Fibroblast of lung (primary cell): ENCODE measurements at regions not wholly inside any gene's neighbourhood (a gene's known extent, or its start where the extent isn't known, plus 50 kb on each side); places are given as distances from the start of the nearest gene placed in this dataset.

Experiments used
- CTCF ChIP-seq, 2 donors: IDR thresholded peaks in 1 of 2; conservative IDR thresholded peaks in 1 of 2; 1 replicate in 1 of 2; 2 replicates in 1 of 2; pipeline ENCODE4 v1.5.1; 2011 to 2012; ENCODE audit warnings: low read length in 2 of 2, control low read depth in 1 of 2, inconsistent platforms in 1 of 2, low read depth in 1 of 2, mild to moderate bottlenecking in 1 of 2
- EZH2 ChIP-seq: IDR thresholded peaks from 2 replicates; pipeline ENCODE4 v1.5.1; 2012; ENCODE audit warnings: low read length, control low read depth, mild to moderate bottlenecking; ENCODE audit errors: missing control alignments

- TF ChIP-seq CTCF (conservative IDR thresholded peaks at IDR 0.05 in 1 of 2, IDR thresholded peaks at IDR 0.05 in 1 of 2; ENCODE audit: low read depth in 1 of 2, low read length in 2 of 2) (peak; percentile 4 to 10), EZH2 (no peak)
These were observed 395.6 kb upstream of the TRIB2 start for GRCh38 chr2:12320991-12321641.
